LHCN-M2 (cell line): ENCODE measurements at regions not wholly inside any gene's neighbourhood (a gene's known extent, or its start where the extent isn't known, plus 50 kb on each side); places are given as distances from the start of the nearest gene placed in this dataset.
"Not testable (repeated sequence)": the region's sequence is repeated elsewhere in the genome, so short reads cannot be mapped to it uniquely, and the experiment has no call there.

Experiments
- DNase-seq: peaks from one replicate; pipeline ENCODE4 v3.0.0-alpha.2; 2012; ENCODE audit warnings: low read depth

GRCh38 chr3:170657312-170657711 is 71.4 kb upstream of the SLC7A14 start:
- DNase-seq = no peak

- no peak for DNase-seq
Observed at GRCh38 chr3:170656284-170656683, 70.4 kb upstream of the SLC7A14 start.

GRCh38 chr3:170653801-170654200 is 67.9 kb upstream of the SLC7A14 start:
- no peak for DNase-seq

- DNase-seq = no peak
Observed at GRCh38 chr3:170651260-170651845, 65.5 kb upstream of the SLC7A14 start.

- DNase-seq = not testable (repeated sequence)
Observed at GRCh38 chr3:170650557-170650956, 64.7 kb upstream of the SLC7A14 start.

- DNase-seq = no peak
Observed at GRCh38 chr3:170644711-170645110, 58.8 kb upstream of the SLC7A14 start.

GRCh38 chr3:170643831-170644230 is 58.0 kb upstream of the SLC7A14 start:
- no peak for DNase-seq

GRCh38 chr3:170642882-170643601 is 57.2 kb upstream of the SLC7A14 start:
- no peak for DNase-seq

GRCh38 chr3:170641510-170642236 is 55.8 kb upstream of the SLC7A14 start:
- DNase-seq = peak; percentile 60

GRCh38 chr3:170640737-170641171 is 54.9 kb upstream of the SLC7A14 start:
- DNase-seq = no peak

GRCh38 chr3:170638988-170639387 is 53.1 kb upstream of the SLC7A14 start:
- no peak for DNase-seq

- DNase-seq = no peak
Observed at GRCh38 chr3:170637306-170637705, 51.4 kb upstream of the SLC7A14 start.

- DNase-seq = no peak
Observed at GRCh38 chr3:170636400-170636973, 50.6 kb upstream of the SLC7A14 start.
